ENCODE measurements at regions not wholly inside any gene's neighbourhood (a gene's known extent, or its start where the extent isn't known, plus 50 kb on each side); places are given as distances from the start of the nearest gene placed in this dataset.

- WGBS (ENCODE audit: extremely low coverage, insufficient coverage, low lambda C conversion rate): no CpG with 5 or more reads among the region's 2 CpGs
- no peak overlapping the region for H2BK15ac ChIP-seq (replicated peaks; ENCODE audit: low read depth)
- no peak overlapping the region for H4K8ac ChIP-seq (ENCODE audit: low read depth, low read length)
- no peak overlapping the region for H3K4me2 ChIP-seq (ENCODE audit: low read length)
- H4K5ac ChIP-seq (ENCODE audit: low read length): no peak overlapping the region
- H3K56ac ChIP-seq (ENCODE audit: low read length): no peak overlapping the region
- H3K36me3 ChIP-seq (ENCODE audit: control insufficient read depth, insufficient read depth, low read length): no peaks in the 10 kb centered on the region
- H3K18ac ChIP-seq (ENCODE audit: low read length): no peak overlapping the region
- no peak overlapping the region for H3K4me3 ChIP-seq (ENCODE audit: low read length)
- no peaks in the 10 kb centered on the region for H3K79me1 ChIP-seq (ENCODE audit: low read length)
- no peaks in the 10 kb centered on the region for H3K79me2 ChIP-seq (ENCODE audit: control insufficient read depth, insufficient read depth, low read length)
- H3K27me3 ChIP-seq (ENCODE audit: insufficient read depth, low read length, poor library complexity): no peaks in the 10 kb centered on the region
- no peak overlapping the region for H3K9ac ChIP-seq (ENCODE audit: low read length)
- no peak overlapping the region for H2BK120ac ChIP-seq (ENCODE audit: low read depth, low read length)
- no peak overlapping the region for H2AK5ac ChIP-seq (ENCODE audit: low read length)
- no peak overlapping the region for H3K23ac ChIP-seq (ENCODE audit: low read length)
- H3K27ac ChIP-seq (ENCODE audit: low read depth, low read length): no peak overlapping the region
- H3K4ac ChIP-seq (ENCODE audit: low read depth, low read length): no peak overlapping the region
- DNase-seq: no peak
- no peak overlapping the region for H2BK5ac ChIP-seq (ENCODE audit: low read length)
- H3K4me1 ChIP-seq (ENCODE audit: control insufficient read depth, low read depth, low read length): no peaks in the 10 kb centered on the region
These were observed 114.5 kb upstream of the PLPPR5 start for GRCh38 chr1:99119188-99119587.

DNA sequence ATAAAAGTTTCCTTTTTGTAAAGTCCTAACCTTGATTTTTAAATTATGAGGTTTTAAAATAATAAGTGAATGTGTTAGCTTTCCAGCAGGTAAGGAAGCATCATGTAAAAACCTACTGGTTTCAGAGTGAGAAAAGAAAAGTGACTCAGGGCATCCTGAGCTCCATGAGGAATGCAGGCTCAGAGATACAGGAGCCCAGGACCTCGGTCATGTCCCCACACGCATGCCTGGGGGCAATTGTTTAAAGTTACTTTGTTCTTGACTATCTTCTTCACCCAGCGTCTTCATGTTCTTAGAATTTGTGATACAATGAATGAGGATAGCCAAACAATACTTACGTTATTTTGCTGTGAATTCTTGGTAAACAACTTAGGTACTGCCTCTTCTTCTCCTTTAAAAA lies 117.4 kb upstream of the PLPPR5 start:
- Histone ChIP-seq H3K27me3 (ENCODE audit: insufficient read depth, low read length, poor library complexity) (no peaks in the 10 kb centered on the region), H3K4me3 (ENCODE audit: low read length) (no peak overlapping the region), H2AK5ac (ENCODE audit: low read length) (no peak overlapping the region), H4K8ac (ENCODE audit: low read depth, low read length) (no peak overlapping the region), H3K4me1 (ENCODE audit: control insufficient read depth, low read depth, low read length) (no peaks in the 10 kb centered on the region), H3K18ac (ENCODE audit: low read length) (no peak overlapping the region), H2BK120ac (ENCODE audit: low read depth, low read length) (no peak overlapping the region), H3K79me1 (ENCODE audit: low read length) (no peaks in the 10 kb centered on the region), H2BK5ac (ENCODE audit: low read length) (no peak overlapping the region), H4K5ac (ENCODE audit: low read length) (no peak overlapping the region), H3K23ac (ENCODE audit: low read length) (no peak overlapping the region), H2BK15ac (replicated peaks; ENCODE audit: low read depth) (no peak overlapping the region), H3K36me3 (ENCODE audit: control insufficient read depth, insufficient read depth, low read length) (no peaks in the 10 kb centered on the region), H3K79me2 (ENCODE audit: control insufficient read depth, insufficient read depth, low read length) (no peaks in the 10 kb centered on the region), H3K9ac (ENCODE audit: low read length) (no peak overlapping the region), H3K4ac (ENCODE audit: low read depth, low read length) (no peak overlapping the region), H3K56ac (ENCODE audit: low read length) (no peak overlapping the region), H3K4me2 (ENCODE audit: low read length) (no peak overlapping the region), H3K27ac (ENCODE audit: low read depth, low read length) (no peak overlapping the region)
- no CpG with 5 or more reads among the region's 4 CpGs for WGBS (ENCODE audit: extremely low coverage, insufficient coverage, low lambda C conversion rate)
- DNase-seq: peak; percentile 57

- no peaks in the 10 kb centered on the region for H3K79me1 ChIP-seq (ENCODE audit: low read length)
- no peak overlapping the region for H3K4ac ChIP-seq (ENCODE audit: low read depth, low read length)
- H3K4me1 ChIP-seq (ENCODE audit: control insufficient read depth, low read depth, low read length): no peaks in the 10 kb centered on the region
- H4K8ac ChIP-seq (ENCODE audit: low read depth, low read length): no peak overlapping the region
- H2BK15ac ChIP-seq (replicated peaks; ENCODE audit: low read depth): no peak overlapping the region
- H3K9ac ChIP-seq (ENCODE audit: low read length): no peak overlapping the region
- H3K56ac ChIP-seq (ENCODE audit: low read length): no peak overlapping the region
- no peak overlapping the region for H3K4me2 ChIP-seq (ENCODE audit: low read length)
- H3K79me2 ChIP-seq (ENCODE audit: control insufficient read depth, insufficient read depth, low read length): no peaks in the 10 kb centered on the region
- no peak for DNase-seq
- H3K4me3 ChIP-seq (ENCODE audit: low read length): no peak overlapping the region
- H4K5ac ChIP-seq (ENCODE audit: low read length): no peak overlapping the region
- no peak overlapping the region for H3K27ac ChIP-seq (ENCODE audit: low read depth, low read length)
- H3K27me3 ChIP-seq (ENCODE audit: insufficient read depth, low read length, poor library complexity): no peaks in the 10 kb centered on the region
- H3K36me3 ChIP-seq (ENCODE audit: control insufficient read depth, insufficient read depth, low read length): no peaks in the 10 kb centered on the region
- no peak overlapping the region for H2BK5ac ChIP-seq (ENCODE audit: low read length)
- no peak overlapping the region for H2BK120ac ChIP-seq (ENCODE audit: low read depth, low read length)
- no peak overlapping the region for H3K23ac ChIP-seq (ENCODE audit: low read length)
- no peak overlapping the region for H3K18ac ChIP-seq (ENCODE audit: low read length)
- H2AK5ac ChIP-seq (ENCODE audit: low read length): no peak overlapping the region
These were observed 119.3 kb upstream of the PLPPR5 start for GRCh38 chr1:99123936-99124335.

DNA sequence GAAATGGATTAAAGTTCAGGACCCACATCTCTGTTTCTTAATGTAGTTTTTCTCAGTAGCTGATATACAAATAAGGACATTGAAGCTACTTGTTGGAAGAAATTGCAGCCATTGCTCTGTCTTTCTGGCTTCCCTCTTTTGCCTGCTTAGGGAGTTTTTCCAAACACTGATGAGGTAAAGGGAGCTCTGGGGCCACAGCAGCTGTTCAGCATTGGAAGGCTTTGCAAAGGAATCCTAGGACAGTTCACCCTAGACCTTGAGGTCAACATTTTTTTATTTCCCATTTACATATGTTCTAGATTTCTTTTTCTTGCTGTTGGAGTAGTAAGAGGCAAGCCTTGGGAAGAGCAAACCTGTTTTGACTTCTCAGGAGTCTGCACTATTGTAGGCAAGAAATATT lies 126.9 kb upstream of the PLPPR5 start:
- no peak overlapping the region for H3K4ac ChIP-seq (ENCODE audit: low read depth, low read length)
- H3K56ac ChIP-seq (ENCODE audit: low read length): no peak overlapping the region
- no peak overlapping the region for H4K8ac ChIP-seq (ENCODE audit: low read depth, low read length)
- no peak overlapping the region for H3K9ac ChIP-seq (ENCODE audit: low read length)
- no peak overlapping the region for H2BK15ac ChIP-seq (replicated peaks; ENCODE audit: low read depth)
- H2AK5ac ChIP-seq (ENCODE audit: low read length): no peak overlapping the region
- no peaks in the 10 kb centered on the region for H3K79me1 ChIP-seq (ENCODE audit: low read length)
- H3K4me1 ChIP-seq (ENCODE audit: control insufficient read depth, low read depth, low read length): no peaks in the 10 kb centered on the region
- no peaks in the 10 kb centered on the region for H3K79me2 ChIP-seq (ENCODE audit: control insufficient read depth, insufficient read depth, low read length)
- no peaks in the 10 kb centered on the region for H3K27me3 ChIP-seq (ENCODE audit: insufficient read depth, low read length, poor library complexity)
- no peak overlapping the region for H4K5ac ChIP-seq (ENCODE audit: low read length)
- no peak overlapping the region for H2BK120ac ChIP-seq (ENCODE audit: low read depth, low read length)
- no peaks in the 10 kb centered on the region for H3K36me3 ChIP-seq (ENCODE audit: control insufficient read depth, insufficient read depth, low read length)
- no peak overlapping the region for H3K23ac ChIP-seq (ENCODE audit: low read length)
- no peak for DNase-seq
- H3K4me3 ChIP-seq (ENCODE audit: low read length): no peak overlapping the region
- no peak overlapping the region for H3K27ac ChIP-seq (ENCODE audit: low read depth, low read length)
- no peak overlapping the region for H3K18ac ChIP-seq (ENCODE audit: low read length)
- H2BK5ac ChIP-seq (ENCODE audit: low read length): no peak overlapping the region
- H3K4me2 ChIP-seq (ENCODE audit: low read length): no peak overlapping the region

DNA sequence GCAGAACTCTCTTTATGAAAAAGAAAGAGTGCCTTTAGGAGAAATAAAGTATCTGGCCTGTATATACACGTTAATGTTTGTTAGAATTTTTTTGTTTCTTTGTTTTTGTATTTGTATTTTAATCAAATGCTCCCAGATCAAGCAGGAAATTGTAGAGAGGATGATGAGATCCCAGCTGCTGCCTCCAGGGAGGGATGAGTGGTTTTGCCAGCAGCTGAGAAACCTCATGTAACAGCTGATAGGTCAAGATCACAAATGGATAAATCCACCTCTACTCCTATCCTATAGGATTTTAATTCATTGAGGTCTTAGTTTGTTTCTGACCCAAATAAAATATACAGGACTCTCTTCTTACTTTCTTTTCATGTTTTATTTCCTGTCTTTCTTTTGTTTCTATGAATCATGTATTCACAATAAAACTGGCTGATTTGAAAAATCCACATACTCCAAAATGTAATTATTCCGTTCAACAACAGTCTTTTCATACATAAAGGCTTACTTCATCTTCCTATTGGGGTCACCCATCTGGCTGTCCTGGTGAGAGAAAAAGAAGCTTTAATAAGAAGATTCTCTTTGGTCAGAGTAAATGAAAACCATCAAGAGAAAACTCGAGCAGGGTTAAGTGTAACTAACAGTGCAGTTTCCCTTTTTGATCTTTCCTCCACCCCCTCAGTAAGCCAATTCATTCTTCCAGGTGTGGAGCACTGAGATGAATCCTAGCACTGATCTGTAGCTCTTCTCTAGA lies 129.3 kb upstream of the PLPPR5 start:
- Histone ChIP-seq H3K18ac (ENCODE audit: low read length) (no peak overlapping the region), H3K4me2 (ENCODE audit: low read length) (no peak overlapping the region), H2BK15ac (replicated peaks; ENCODE audit: low read depth) (no peak overlapping the region), H3K4me1 (ENCODE audit: control insufficient read depth, low read depth, low read length) (no peaks in the 10 kb centered on the region), H3K4ac (ENCODE audit: low read depth, low read length) (no peak overlapping the region), H3K56ac (ENCODE audit: low read length) (no peak overlapping the region), H2AK5ac (ENCODE audit: low read length) (no peak overlapping the region), H3K23ac (ENCODE audit: low read length) (no peak overlapping the region), H4K8ac (ENCODE audit: low read depth, low read length) (no peak overlapping the region), H3K27ac (ENCODE audit: low read depth, low read length) (no peak overlapping the region), H2BK120ac (ENCODE audit: low read depth, low read length) (no peak overlapping the region), H3K79me2 (ENCODE audit: control insufficient read depth, insufficient read depth, low read length) (no peaks in the 10 kb centered on the region), H3K4me3 (ENCODE audit: low read length) (no peak overlapping the region), H3K9ac (ENCODE audit: low read length) (no peak overlapping the region), H4K5ac (ENCODE audit: low read length) (no peak overlapping the region), H3K27me3 (ENCODE audit: insufficient read depth, low read length, poor library complexity) (no peaks in the 10 kb centered on the region), H3K79me1 (ENCODE audit: low read length) (no peaks in the 10 kb centered on the region), H3K36me3 (ENCODE audit: control insufficient read depth, insufficient read depth, low read length) (no peaks in the 10 kb centered on the region), H2BK5ac (ENCODE audit: low read length) (no peak overlapping the region)
- no peak for DNase-seq
- no CpG with 5 or more reads among the region's 3 CpGs for WGBS (ENCODE audit: extremely low coverage, insufficient coverage, low lambda C conversion rate)

DNA sequence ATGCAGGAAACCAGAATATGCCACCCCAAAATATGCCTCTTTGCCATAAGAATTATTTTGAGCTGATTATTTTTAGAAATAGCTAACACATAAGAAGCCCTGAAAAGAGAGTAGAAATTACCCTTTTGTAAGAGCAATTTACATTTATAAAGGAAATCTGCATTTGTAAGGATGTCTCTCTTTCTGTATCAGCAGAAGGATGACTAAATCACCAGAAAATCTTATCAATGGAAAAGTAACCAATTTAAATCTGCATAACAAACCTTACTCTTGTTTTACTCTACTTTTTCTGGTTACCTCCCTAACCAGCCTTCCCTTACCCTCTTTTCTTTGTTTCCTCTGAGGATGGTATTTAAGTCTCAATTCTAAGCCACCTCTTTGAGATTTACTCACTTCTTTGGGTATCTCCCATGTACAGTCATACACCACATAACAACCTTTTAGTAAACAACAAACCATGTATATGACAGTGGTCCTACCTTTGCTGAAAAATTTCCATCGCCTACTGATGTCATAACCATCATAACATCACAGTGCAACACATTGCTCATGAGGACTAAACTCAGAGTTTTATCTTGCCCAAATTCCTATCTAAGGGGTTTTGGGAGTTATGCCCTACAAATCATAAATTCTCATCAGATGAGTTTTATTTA lies 126.6 kb upstream of the PLPPR4 start:
- Histone ChIP-seq H3K27me3 (ENCODE audit: insufficient read depth, low read length, poor library complexity) (no peaks in the 10 kb centered on the region), H2BK120ac (ENCODE audit: low read depth, low read length) (no peak overlapping the region), H2AK5ac (ENCODE audit: low read length) (no peak overlapping the region), H3K9ac (ENCODE audit: low read length) (no peak overlapping the region), H4K5ac (ENCODE audit: low read length) (no peak overlapping the region), H3K79me1 (ENCODE audit: low read length) (no peaks in the 10 kb centered on the region), H3K4ac (ENCODE audit: low read depth, low read length) (no peak overlapping the region), H3K79me2 (ENCODE audit: control insufficient read depth, insufficient read depth, low read length) (no peaks in the 10 kb centered on the region), H3K4me3 (ENCODE audit: low read length) (no peak overlapping the region), H3K18ac (ENCODE audit: low read length) (no peak overlapping the region), H2BK15ac (replicated peaks; ENCODE audit: low read depth) (no peak overlapping the region), H4K8ac (ENCODE audit: low read depth, low read length) (no peak overlapping the region), H2BK5ac (ENCODE audit: low read length) (no peak overlapping the region), H3K4me1 (ENCODE audit: control insufficient read depth, low read depth, low read length) (no peaks in the 10 kb centered on the region), H3K23ac (ENCODE audit: low read length) (no peak overlapping the region), H3K27ac (ENCODE audit: low read depth, low read length) (no peak overlapping the region), H3K36me3 (ENCODE audit: control insufficient read depth, insufficient read depth, low read length) (no peaks in the 10 kb centered on the region), H3K4me2 (ENCODE audit: low read length) (no peak overlapping the region), H3K56ac (ENCODE audit: low read length) (no peak overlapping the region)
- DNase-seq: no peak
- WGBS (ENCODE audit: extremely low coverage, insufficient coverage, low lambda C conversion rate): no CpG with 5 or more reads among the region's 1 CpG
